Central memory CD8-positive, alpha-beta T cell (primary cell): ENCODE measurements at regions not wholly inside any gene's neighbourhood (a gene's known extent, or its start where the extent isn't known, plus 50 kb on each side); places are given as distances from the start of the nearest gene placed in this dataset.

Source experiments
- ATAC-seq: fragments of 150-1000 bp; cut with Tn5 transposase; replicated peaks from 2 replicates; pipeline ENCODE4 v1.10.0; 2022; ENCODE audit warnings: mild to moderate bottlenecking, moderate FRiP score, moderate number of reproducible peaks; ENCODE audit not compliant: poor library complexity, severe bottlenecking; ENCODE audit errors: extremely low read depth
- DNase-seq, 2 donors: peaks; one replicate each; pipeline ENCODE4 v3.0.0; 2021; ENCODE audit warnings: low spot score in 2 of 2
- H3K27ac Mint-ChIP-seq: one replicate; pipeline ENCODE4 v1.8.0; 2022; ENCODE audit warnings: low read depth, mild to moderate bottlenecking, moderate library complexity, mixed read lengths
- H3K27me3 Mint-ChIP-seq: one replicate; pipeline ENCODE4 v1.8.0; 2022; ENCODE audit warnings: mixed read lengths
- H3K36me3 Mint-ChIP-seq: one replicate; pipeline ENCODE4 v1.8.0; 2022; ENCODE audit warnings: mild to moderate bottlenecking, moderate library complexity, mixed read lengths; ENCODE audit not compliant: insufficient read depth
- H3K4me1 Mint-ChIP-seq: one replicate; pipeline ENCODE4 v1.8.0; 2022; ENCODE audit warnings: mixed read lengths
- H3K4me3 Mint-ChIP-seq: one replicate; pipeline ENCODE4 v1.8.0; 2022; ENCODE audit warnings: mild to moderate bottlenecking, moderate library complexity, mixed read lengths
- H3K9me3 Mint-ChIP-seq: one replicate; pipeline ENCODE4 v1.8.0; 2022; ENCODE audit warnings: mixed read lengths

GRCh38 chr2:797556-797955, 120.3 kb upstream of the TMEM18 start:
- Mint-ChIP-seq H3K4me3 (no peak overlapping the region), H3K27ac (no peak overlapping the region), H3K4me1 (no peaks in the 10 kb centered on the region), H3K9me3 (no peaks in the 10 kb centered on the region), H3K36me3 (no peaks in the 10 kb centered on the region), H3K27me3 (peaks cover 9% of the 10 kb centered on the region)
- no peak for DNase-seq
- no peak for ATAC-seq

- Mint-ChIP-seq H3K36me3 (no peaks in the 10 kb centered on the region), H3K4me3 (no peak overlapping the region), H3K4me1 (no peaks in the 10 kb centered on the region), H3K9me3 (no peaks in the 10 kb centered on the region), H3K27me3 (peaks cover 9% of the 10 kb centered on the region), H3K27ac (no peak overlapping the region)
- DNase-seq (no peak), ATAC-seq (no peak)
Observed at GRCh38 chr2:796141-796985, 119.2 kb upstream of the TMEM18 start.

- no peaks in the 10 kb centered on the region for H3K36me3 Mint-ChIP-seq
- ATAC-seq (no peak), DNase-seq (no peak)
- peaks cover 9% of the 10 kb centered on the region for H3K27me3 Mint-ChIP-seq
- no peak overlapping the region for H3K27ac Mint-ChIP-seq
- no peaks in the 10 kb centered on the region for H3K4me1 Mint-ChIP-seq
- no peak overlapping the region for H3K4me3 Mint-ChIP-seq
- no peaks in the 10 kb centered on the region for H3K9me3 Mint-ChIP-seq
Observed at GRCh38 chr2:795531-796041, 118.4 kb upstream of the TMEM18 start.

GRCh38 chr2:794554-795241, 117.5 kb upstream of the TMEM18 start:
- Mint-ChIP-seq H3K27ac (no peak overlapping the region), H3K4me1 (no peaks in the 10 kb centered on the region), H3K36me3 (no peaks in the 10 kb centered on the region), H3K9me3 (no peaks in the 10 kb centered on the region), H3K27me3 (peaks cover 9% of the 10 kb centered on the region), H3K4me3 (no peak overlapping the region)
- DNase-seq (no peak), ATAC-seq (no peak)

- ATAC-seq, result no peak
- Mint-ChIP-seq H3K27ac (no peak overlapping the region), H3K27me3 (peaks cover 9% of the 10 kb centered on the region)
Observed at GRCh38 chr2:793236-793635, 116.0 kb upstream of the TMEM18 start.

GRCh38 chr2:792687-793086, 115.5 kb upstream of the TMEM18 start:
- Mint-ChIP-seq H3K36me3 (no peaks in the 10 kb centered on the region), H3K4me1 (no peaks in the 10 kb centered on the region), H3K9me3 (no peaks in the 10 kb centered on the region), H3K27me3 (peaks cover 9% of the 10 kb centered on the region), H3K4me3 (no peak overlapping the region), H3K27ac (no peak overlapping the region)
- DNase-seq (no peak), ATAC-seq (no peak)

More at GRCh38 chr2:793236-793635, 116.0 kb upstream of the TMEM18 start:
- DNase-seq, result no peak
- H3K4me3 Mint-ChIP-seq, result no peak overlapping the region
- no peaks in the 10 kb centered on the region for H3K36me3 Mint-ChIP-seq
- H3K9me3 Mint-ChIP-seq, result no peaks in the 10 kb centered on the region
- H3K4me1 Mint-ChIP-seq, result no peaks in the 10 kb centered on the region

GRCh38 chr2:790634-791245, 113.5 kb upstream of the TMEM18 start:
- DNase-seq, result no peak
- H3K4me1 Mint-ChIP-seq, result no peaks in the 10 kb centered on the region
- H3K4me3 Mint-ChIP-seq, result no peak overlapping the region
- ATAC-seq, result no peak
- no peak overlapping the region for H3K27ac Mint-ChIP-seq
- H3K36me3 Mint-ChIP-seq, result no peaks in the 10 kb centered on the region
- H3K27me3 Mint-ChIP-seq, result no peaks in the 10 kb centered on the region
- H3K9me3 Mint-ChIP-seq, result no peaks in the 10 kb centered on the region

GRCh38 chr2:790081-790480, 112.9 kb upstream of the TMEM18 start:
- H3K27ac Mint-ChIP-seq, result no peak overlapping the region
- H3K27me3 Mint-ChIP-seq, result no peaks in the 10 kb centered on the region
- no peak for DNase-seq
- no peaks in the 10 kb centered on the region for H3K9me3 Mint-ChIP-seq
- ATAC-seq, result no peak
- H3K4me3 Mint-ChIP-seq, result no peak overlapping the region
- H3K4me1 Mint-ChIP-seq, result no peaks in the 10 kb centered on the region
- H3K36me3 Mint-ChIP-seq, result no peaks in the 10 kb centered on the region

- no peak for DNase-seq
- Mint-ChIP-seq H3K27me3 (no peaks in the 10 kb centered on the region), H3K36me3 (no peaks in the 10 kb centered on the region), H3K9me3 (no peaks in the 10 kb centered on the region), H3K27ac (no peak overlapping the region), H3K4me3 (no peak overlapping the region), H3K4me1 (no peaks in the 10 kb centered on the region)
- ATAC-seq, result no peak
Observed at GRCh38 chr2:789529-789928, 112.3 kb upstream of the TMEM18 start.

- no peak for DNase-seq
- H3K4me3 Mint-ChIP-seq, result no peak overlapping the region
- H3K27me3 Mint-ChIP-seq, result no peaks in the 10 kb centered on the region
- H3K36me3 Mint-ChIP-seq, result no peaks in the 10 kb centered on the region
- no peak overlapping the region for H3K27ac Mint-ChIP-seq
- no peak for ATAC-seq
- no peaks in the 10 kb centered on the region for H3K4me1 Mint-ChIP-seq
- no peaks in the 10 kb centered on the region for H3K9me3 Mint-ChIP-seq
Observed at GRCh38 chr2:788227-789032, 111.2 kb upstream of the TMEM18 start.

GRCh38 chr2:784753-785152, 107.5 kb upstream of the TMEM18 start:
- H3K36me3 Mint-ChIP-seq, result no peaks in the 10 kb centered on the region
- no peak overlapping the region for H3K27ac Mint-ChIP-seq
- no peak overlapping the region for H3K4me3 Mint-ChIP-seq
- no peak for ATAC-seq
- no peak for DNase-seq
- no peaks in the 10 kb centered on the region for H3K9me3 Mint-ChIP-seq
- H3K4me1 Mint-ChIP-seq, result no peaks in the 10 kb centered on the region
- H3K27me3 Mint-ChIP-seq, result peaks cover 20% of the 10 kb centered on the region

GRCh38 chr2:780581-780980, 103.4 kb upstream of the TMEM18 start:
- no peaks in the 10 kb centered on the region for H3K36me3 Mint-ChIP-seq
- no peaks in the 10 kb centered on the region for H3K4me1 Mint-ChIP-seq
- H3K9me3 Mint-ChIP-seq, result no peaks in the 10 kb centered on the region
- ATAC-seq (no peak), DNase-seq (no peak)
- H3K4me3 Mint-ChIP-seq, result no peak overlapping the region
- no peak overlapping the region for H3K27ac Mint-ChIP-seq
- H3K27me3 Mint-ChIP-seq, result peaks cover 40% of the 10 kb centered on the region
